Activated CD4-positive, alpha-beta T cell treated with anti-CD3 and anti-CD28 coated beads for 24 hours (primary cell): ENCODE measurements at regions not wholly inside any gene's neighbourhood (a gene's known extent, or its start where the extent isn't known, plus 50 kb on each side); places are given as distances from the start of the nearest gene placed in this dataset.
A peak's percentile ranks its signal among the peaks of the same experiment; 100 is the strongest.
"Not testable (repeated sequence)": the region's sequence is repeated elsewhere in the genome, so short reads cannot be mapped to it uniquely, and the experiment has no call there.

Experiments
- DNase-seq, 2 donors: peaks; one replicate each; pipeline ENCODE4 v3.0.0-alpha.2; 2020; ENCODE audit warnings: low read depth in 2 of 2

DNA sequence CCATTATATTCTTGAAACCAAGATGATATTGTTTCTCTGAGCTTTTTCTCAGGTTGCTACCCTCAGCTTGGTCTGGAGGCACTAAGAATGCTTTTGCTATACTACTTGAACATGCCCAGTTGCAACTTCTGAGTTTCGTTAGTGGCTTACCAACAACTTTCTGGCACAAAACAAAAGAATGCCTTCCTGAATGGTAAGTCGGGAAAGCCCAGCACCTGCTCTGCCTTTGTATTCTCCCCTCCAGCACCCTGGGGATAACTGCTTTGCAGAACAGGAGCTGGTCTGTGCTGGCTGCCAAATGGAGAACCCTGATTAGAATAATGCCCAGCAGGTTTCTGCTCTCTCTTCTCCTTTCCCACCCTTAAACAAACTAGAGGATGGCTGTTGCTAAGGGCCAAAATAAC lies 149.3 kb downstream of the TGFB2 start:
- DNase-seq = no peak

- no peak for DNase-seq
These were observed 150.8 kb downstream of the TGFB2 start for GRCh38 chr1:218495931-218496330.

DNA sequence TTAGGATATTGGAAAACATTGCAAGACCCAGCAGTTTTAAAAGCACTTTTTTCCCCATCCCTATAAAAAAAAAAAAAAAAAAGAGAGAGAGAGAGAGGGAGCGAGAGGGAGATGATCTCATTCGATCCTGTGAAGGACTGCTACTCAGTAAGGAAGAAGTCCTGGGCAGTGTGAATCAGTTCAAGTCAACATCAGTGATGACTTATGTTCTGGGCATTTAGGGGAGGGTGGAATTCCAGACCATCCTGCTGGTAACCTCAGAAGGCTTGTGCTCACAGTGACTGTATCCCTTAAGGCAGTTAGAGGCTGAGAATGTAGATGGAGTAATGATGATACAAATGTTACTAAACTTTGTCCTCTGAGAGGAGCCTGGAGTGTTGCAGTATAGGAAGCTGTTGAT lies 151.4 kb downstream of the TGFB2 start:
- no peak for DNase-seq

DNA sequence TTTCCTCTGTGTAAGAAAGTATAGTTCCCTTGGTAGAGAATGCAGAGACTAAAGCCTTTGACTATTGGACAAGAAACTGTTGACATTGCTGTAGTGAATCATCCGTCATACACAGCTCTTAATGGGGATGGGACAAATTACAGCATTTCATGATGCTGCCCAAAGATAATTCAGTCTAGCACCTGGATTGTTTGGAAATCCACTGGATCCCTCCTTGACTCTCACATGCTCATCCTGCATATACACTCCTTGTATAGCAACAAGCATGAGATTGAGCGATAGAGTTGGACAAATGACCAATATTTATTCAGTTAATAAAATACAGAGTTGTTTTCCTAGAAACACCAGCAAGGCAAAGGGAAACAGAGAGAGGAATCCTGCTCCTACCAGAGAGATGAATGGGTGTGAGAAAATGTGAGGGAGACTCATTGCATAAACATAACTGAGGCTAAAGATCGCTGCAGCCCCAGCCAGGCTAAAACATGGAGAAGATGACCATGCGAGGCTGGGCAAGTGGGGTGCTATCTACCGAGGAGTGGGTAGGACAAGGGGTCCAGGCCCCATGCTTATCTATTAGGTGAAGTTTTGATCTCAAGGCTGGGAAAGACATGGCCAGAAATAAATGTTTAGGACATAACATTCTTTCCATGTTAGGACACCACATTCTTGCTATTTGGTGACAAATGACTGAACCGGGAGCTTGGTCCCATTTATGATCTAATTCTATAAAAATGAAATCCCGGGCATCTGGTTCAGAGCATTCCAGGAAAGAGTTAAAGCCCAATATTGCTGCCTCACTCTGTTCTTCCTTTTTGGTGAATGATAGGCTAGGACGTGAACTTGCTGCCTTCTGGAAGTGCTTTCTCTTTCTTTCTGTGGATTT lies 153.2 kb downstream of the TGFB2 start:
- DNase-seq = no peak

- no peak for DNase-seq
These were observed 154.0 kb downstream of the TGFB2 start for GRCh38 chr1:218499011-218499691.

DNA sequence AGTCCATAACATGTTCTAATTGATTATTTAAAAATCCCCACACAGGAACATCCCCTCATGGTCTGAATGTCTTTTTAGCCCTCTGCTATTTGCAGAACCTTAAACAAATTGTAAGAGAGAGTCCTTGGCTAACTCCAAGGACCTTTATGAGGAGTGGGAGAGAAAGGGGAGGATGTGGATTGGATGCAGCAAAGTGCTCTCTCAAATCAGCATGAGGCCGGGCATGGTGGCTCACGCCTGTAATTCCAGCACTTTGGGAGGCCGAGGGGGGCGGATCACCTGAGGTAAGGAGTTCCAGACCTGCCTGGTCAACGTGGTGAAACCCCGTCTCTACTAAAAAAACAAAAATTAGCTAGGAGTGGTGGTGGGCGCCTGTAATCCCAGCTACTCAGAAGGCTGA lies 154.8 kb downstream of the TGFB2 start:
- no peak for DNase-seq

DNA sequence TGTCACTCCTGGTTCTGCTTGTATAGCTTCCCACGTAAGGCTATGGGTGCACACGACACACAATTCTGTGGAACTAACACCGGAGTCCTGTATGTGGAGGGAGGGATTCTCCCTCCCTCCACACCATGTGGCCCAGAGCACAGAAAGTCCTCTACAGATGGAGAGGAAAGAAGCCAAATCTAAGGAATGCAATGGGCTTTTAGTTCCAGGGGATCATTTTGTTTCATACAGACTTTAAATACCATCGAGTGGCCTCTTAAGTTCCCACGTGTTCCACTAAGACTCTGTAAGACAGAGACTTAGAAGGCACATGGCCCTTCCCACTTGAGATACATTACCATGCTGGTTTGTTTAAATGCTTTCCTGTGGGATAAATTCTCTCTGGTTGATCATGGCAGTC lies 156.0 kb downstream of the TGFB2 start:
- DNase-seq = no peak

DNA sequence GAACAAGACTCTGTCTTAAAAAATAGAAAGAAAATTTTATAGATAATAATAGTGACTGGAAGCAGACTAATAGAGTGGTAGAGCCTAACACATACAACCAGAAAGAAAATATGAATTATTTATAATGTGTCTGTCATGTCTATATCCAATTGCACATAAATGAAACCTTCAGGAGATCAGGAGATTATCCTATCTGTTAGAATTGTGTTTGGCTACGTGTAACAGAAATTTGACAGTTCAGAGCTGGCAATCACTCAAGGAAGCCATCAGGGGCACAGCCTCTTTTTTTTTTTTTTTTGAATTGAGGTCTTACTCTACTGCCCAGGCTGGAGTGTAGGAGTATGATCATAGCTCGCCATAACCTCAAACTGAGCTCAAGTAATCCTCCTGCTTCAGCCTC lies 157.2 kb downstream of the TGFB2 start:
- DNase-seq = no peak

GRCh38 chr1:218503102-218503501 lies 158.0 kb downstream of the TGFB2 start:
- no peak for DNase-seq

DNA sequence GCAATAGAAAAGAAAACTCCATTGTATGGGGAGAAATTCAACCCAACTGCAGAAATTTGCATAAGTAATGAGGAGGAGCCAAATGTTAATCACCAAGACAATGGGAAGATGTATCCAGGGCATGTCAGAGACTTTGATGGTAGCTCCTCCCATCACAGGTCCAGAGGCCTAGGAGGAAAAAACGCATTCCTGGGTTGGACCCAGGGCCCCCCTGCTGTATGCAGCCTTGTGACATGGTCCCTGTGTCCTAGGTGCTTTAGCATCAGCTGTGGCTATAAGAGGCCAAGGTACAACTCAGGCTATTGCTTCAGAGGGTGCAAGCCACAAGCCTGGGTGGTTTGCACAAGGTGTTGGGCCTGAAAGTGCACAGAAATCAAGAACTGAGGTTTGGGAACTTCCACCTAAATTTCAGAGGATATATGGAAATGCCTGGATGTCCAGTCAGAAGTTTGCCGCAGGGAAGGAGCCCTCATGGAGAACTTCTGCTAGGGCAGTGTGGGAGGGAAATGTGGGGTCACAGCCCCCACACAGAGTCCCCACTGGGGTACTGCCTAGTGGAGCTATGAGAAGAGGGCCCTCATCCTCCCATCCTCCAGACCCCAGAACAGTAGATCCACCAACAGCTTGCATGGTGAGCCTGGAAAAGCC lies 162.3 kb downstream of the TGFB2 start:
- DNase-seq = no peak

- no peak for DNase-seq
These were observed 165.1 kb downstream of the TGFB2 start for GRCh38 chr1:218510153-218510772.

DNA sequence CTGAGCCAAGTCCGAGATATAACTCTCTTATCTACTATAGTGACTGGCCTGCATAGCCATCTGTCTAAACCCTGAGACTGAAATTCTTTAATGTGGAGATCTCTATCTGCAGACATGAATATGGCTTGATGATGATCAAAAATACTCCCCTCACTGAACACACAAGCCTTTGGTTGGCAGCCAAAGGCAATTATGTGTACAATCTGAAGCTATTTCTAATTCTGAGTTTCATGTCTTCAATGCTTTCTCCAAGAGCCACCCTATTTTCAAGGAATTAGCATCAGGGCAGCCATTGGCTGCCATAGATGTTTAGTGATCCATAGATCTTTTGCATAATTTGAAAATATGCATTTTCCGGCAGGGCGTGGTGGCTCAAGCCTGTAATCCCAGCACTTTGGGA lies 168.2 kb downstream of the TGFB2 start:
- DNase-seq = no peak

- no peak for DNase-seq
These were observed 169.6 kb downstream of the TGFB2 start for GRCh38 chr1:218514689-218515088.

DNA sequence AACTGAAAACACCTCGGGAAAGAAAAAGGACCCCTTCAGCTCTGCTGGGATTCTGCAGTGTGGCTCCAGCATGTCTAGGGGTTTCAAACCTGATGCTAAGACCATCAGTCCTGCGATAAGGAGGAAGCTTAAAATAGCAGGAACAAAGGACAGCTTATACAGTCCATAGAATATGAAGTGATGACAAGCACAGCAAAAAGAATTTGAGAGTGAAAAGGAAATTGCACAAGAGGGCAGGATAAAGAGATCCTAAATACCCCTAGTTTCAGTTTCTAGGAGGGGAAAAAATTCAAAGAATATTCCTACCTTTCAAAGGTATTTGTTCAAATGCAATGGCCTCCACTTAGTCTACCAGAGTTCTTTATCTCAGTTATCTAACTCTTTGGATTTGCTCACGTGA lies 171.4 kb downstream of the TGFB2 start:
- no peak for DNase-seq

GRCh38 chr1:218517459-218517858 lies 172.3 kb downstream of the TGFB2 start:
- no peak for DNase-seq

DNA sequence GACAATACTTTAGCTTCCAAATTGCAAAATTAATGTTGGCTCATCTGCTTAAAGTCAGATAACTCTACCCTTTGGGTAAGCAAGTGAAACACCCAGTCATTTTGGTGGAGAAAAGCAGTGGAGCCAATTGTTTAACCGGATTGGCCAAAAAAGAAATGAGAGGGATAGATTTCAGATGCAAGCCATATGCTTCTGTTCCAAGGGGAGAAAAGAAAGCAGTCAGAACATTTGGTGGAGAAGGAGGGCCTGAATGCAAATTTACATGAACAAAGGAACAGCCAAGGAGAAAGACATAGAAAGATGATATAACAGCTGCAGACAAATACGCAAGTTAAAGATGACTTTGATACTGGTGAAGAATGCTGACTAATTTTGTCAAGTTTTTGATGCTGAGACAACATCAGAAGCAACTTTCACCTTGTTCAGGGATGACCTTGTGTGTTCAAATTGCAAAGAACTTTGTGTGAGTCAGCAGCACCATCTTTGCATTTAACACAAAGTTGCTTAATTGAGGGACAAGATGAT lies 173.1 kb downstream of the TGFB2 start:
- no peak for DNase-seq

DNA sequence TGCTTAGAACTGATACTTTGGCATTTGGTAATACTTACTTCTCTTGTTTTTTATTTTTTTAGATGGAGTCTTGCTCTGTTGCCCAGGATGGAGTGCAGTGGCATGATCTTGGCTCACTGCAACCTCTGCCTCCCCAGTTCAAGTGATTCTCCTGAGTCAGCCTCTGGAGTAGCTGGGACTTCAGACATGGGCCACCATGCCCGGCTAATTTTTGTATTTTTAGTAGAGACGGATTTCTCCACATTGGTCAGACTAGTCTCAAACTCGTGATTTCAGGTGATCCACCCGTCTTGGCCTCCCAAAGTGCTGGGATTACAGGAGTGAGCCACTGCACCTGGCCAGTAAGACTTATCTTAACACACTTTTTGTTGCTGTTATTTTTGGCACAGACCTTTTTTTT lies 175.5 kb downstream of the TGFB2 start:
- DNase-seq = not testable (repeated sequence)

GRCh38 chr1:218521414-218522169 lies 176.5 kb downstream of the TGFB2 start:
- DNase-seq = peak; percentile 19 to 27

DNA sequence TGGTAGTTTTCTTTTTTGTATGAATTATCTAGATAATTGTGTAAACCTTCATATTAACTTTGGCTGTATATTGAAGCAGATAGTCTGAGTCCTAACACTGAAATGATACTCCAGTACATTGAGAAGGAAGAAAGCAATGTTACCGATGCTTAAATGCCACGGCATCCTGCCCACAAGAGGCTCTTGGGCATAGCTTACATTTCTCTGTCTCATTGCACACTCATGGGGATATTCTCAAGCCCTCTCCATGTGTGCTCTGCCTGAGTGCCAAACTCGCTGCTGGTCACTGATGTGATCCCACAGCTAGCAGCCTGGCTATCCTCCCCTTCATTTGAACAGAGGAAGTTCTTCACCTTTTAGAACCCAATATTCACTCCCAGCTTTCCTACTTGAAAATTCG lies 179.4 kb downstream of the TGFB2 start:
- no peak for DNase-seq

GRCh38 chr1:218525031-218525430 lies 179.9 kb downstream of the TGFB2 start:
- no peak for DNase-seq

GRCh38 chr1:218525451-218526197 lies 180.5 kb downstream of the TGFB2 start:
- DNase-seq = no peak
